GM06990 (cell line): ENCODE measurements at regions not wholly inside any gene's neighbourhood (a gene's known extent, or its start where the extent isn't known, plus 50 kb on each side); places are given as distances from the start of the nearest gene placed in this dataset.
"Not testable (repeated sequence)": the region's sequence is repeated elsewhere in the genome, so short reads cannot be mapped to it uniquely, and the experiment has no call there.

Experiments
- DNase-seq: peaks from one replicate; pipeline ENCODE4 v3.0.0-alpha.2; 2011; ENCODE audit not compliant: insufficient read length; ENCODE audit errors: extremely low read depth
- H3K27me3 ChIP-seq: replicated peaks from 2 replicates; pipeline ENCODE4 v1.6.0; 2011; ENCODE audit warnings: low read length; ENCODE audit not compliant: control insufficient read depth, insufficient read depth
- H3K36me3 ChIP-seq: 2 replicates; pipeline ENCODE4 v1.5.1; 2011; ENCODE audit warnings: low read length; ENCODE audit not compliant: control insufficient read depth, insufficient read depth
- H3K4me3 ChIP-seq: replicated peaks from 2 replicates; pipeline ENCODE4 v1.5.1; 2011; ENCODE audit warnings: low read depth, mild to moderate bottlenecking, control low read depth, low read length
- TF ChIP-seq, protein P1 (sequence below): IDR thresholded peaks from 2 replicates; pipeline ENCODE4 v1.5.1; 2011; ENCODE audit warnings: low read length, control low read depth, mild to moderate bottlenecking, inconsistent platforms; ENCODE audit not compliant: insufficient read depth, poor library complexity, severe bottlenecking

DNA sequence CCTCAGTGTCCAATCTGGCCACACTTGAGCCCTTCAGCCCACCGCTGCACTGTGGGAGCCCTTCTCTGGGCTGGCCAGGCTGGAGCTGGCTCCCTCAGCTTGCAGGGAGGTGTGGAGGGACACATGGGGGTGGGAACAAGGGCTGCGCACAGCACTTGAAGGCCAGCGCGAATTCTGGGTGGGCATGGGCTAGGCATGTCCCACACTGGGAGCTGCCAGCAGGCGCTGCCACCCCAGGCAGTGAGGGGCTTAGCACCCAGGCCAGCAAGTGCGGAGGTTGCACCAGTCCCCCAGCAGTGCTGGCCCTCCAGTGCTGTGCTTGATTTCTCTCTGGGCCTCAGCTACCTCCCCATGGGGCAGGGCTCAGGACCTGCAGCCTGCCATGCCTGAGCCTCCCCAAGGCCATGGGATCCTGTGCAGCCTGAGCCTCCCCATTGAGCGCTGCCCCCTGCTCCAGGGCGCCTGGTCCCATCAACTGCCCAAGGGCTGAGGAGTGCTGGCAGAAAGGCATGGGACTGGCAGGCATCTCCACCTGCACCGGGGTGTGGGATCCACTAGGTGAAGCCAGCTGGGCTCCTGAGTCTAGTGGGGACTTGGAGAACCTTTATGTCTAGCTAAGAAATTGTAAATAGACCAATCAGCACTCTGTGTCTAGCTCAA, 148.2 kb downstream of the EMB start:
- H3K36me3 ChIP-seq = no peaks in the 10 kb centered on the region
- H3K27me3 ChIP-seq = no peaks in the 10 kb centered on the region
- no peak for DNase-seq
- H3K4me3 ChIP-seq = no peak overlapping the region
- TF ChIP-seq, protein P1, sequence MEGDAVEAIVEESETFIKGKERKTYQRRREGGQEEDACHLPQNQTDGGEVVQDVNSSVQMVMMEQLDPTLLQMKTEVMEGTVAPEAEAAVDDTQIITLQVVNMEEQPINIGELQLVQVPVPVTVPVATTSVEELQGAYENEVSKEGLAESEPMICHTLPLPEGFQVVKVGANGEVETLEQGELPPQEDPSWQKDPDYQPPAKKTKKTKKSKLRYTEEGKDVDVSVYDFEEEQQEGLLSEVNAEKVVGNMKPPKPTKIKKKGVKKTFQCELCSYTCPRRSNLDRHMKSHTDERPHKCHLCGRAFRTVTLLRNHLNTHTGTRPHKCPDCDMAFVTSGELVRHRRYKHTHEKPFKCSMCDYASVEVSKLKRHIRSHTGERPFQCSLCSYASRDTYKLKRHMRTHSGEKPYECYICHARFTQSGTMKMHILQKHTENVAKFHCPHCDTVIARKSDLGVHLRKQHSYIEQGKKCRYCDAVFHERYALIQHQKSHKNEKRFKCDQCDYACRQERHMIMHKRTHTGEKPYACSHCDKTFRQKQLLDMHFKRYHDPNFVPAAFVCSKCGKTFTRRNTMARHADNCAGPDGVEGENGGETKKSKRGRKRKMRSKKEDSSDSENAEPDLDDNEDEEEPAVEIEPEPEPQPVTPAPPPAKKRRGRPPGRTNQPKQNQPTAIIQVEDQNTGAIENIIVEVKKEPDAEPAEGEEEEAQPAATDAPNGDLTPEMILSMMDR = no peak

DNA sequence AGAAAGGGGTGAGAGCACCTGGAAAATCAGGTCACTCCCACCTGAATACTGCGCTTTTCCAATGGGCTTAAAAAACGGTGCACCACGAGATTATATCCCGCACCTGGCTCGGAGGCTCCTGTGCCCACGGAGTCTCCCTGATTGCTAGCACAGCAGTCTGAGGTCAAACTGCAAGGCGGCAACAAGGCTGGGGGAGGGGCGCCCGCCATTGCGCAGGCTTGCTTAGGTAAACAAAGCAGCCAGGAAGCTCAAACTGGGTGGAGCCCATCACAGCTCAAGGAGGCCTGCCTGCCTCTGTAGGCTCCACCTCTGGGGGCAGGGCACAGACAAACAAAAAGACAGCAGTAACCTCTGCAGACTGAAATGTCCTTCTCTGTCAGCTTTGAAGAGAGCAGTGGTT, 160.6 kb downstream of the EMB start:
- not testable (repeated sequence) for DNase-seq, H3K27me3 ChIP-seq, H3K4me3 ChIP-seq, H3K36me3 ChIP-seq
